ENCODE measurements at regions not wholly inside any gene's neighbourhood (a gene's known extent, or its start where the extent isn't known, plus 50 kb on each side); places are given as distances from the start of the nearest gene placed in this dataset.
"Not testable (repeated sequence)": the region's sequence is repeated elsewhere in the genome, so short reads cannot be mapped to it uniquely, and the experiment has no call there.

- Histone ChIP-seq H3K79me2 (ENCODE audit: control insufficient read depth, insufficient read depth, low read length, poor library complexity) (no peaks in the 10 kb centered on the region), H2AFZ (ENCODE audit: insufficient read depth, low read length, poor library complexity) (no peak overlapping the region), H3K79me1 (ENCODE audit: low read length) (no peaks in the 10 kb centered on the region), H3K4me2 (ENCODE audit: low read length) (no peak overlapping the region), H4K12ac (ENCODE audit: low read depth, low read length) (no peak overlapping the region), H4K8ac (ENCODE audit: low read depth, low read length) (no peak overlapping the region), H2BK12ac (ENCODE audit: low read length) (no peak overlapping the region), H3K36me3 (ENCODE audit: control insufficient read depth in 1 of 2, insufficient read depth in 2 of 2, low read length in 2 of 2) (no peaks in the 10 kb centered on the region), H3K27me3 (ENCODE audit: insufficient read depth, low read length) (no peaks in the 10 kb centered on the region), H3K27ac (ENCODE audit: low read depth, low read length) (no peak overlapping the region), H3K9ac (ENCODE audit: low read length) (no peak overlapping the region), H2BK5ac (ENCODE audit: low read depth, low read length, poor library complexity) (no peak overlapping the region), H2AK5ac (ENCODE audit: low read length) (no peak overlapping the region), H3K18ac (ENCODE audit: low read length) (no peak overlapping the region), H3K4me1 (ENCODE audit: control insufficient read depth in 1 of 2, insufficient read depth in 2 of 2, low read length in 2 of 2) (no peaks in the 10 kb centered on the region), H4K91ac (ENCODE audit: low read depth, low read length) (no peak overlapping the region), H3K9me3 (ENCODE audit: insufficient read depth, low read depth, low read length) (no peaks in the 10 kb centered on the region), H3K4me3 (ENCODE audit: low read depth, low read length) (no peak overlapping the region), H3K4ac (ENCODE audit: low read depth, low read length) (no peak overlapping the region), H3K14ac (ENCODE audit: low read length) (no peak overlapping the region), H2BK120ac (ENCODE audit: insufficient read depth, low read length, poor library complexity) (no peak overlapping the region), H3K23ac (ENCODE audit: low read length) (no peak overlapping the region)
- no CpG with 5 or more reads among the region's 7 CpGs for WGBS (ENCODE audit: extremely low coverage, insufficient coverage, insufficient read length)
- no peak for DNase-seq
Measured at GRCh38 chr11:16527525-16528246, 171.3 kb upstream of the SOX6 start.

GRCh38 chr11:16526947-16527346 lies 170.6 kb upstream of the SOX6 start:
- no peak overlapping the region for H3K18ac ChIP-seq (ENCODE audit: low read length)
- no peak overlapping the region for H3K9ac ChIP-seq (ENCODE audit: low read length)
- H2AFZ ChIP-seq (ENCODE audit: insufficient read depth, low read length, poor library complexity) = no peak overlapping the region
- no peak overlapping the region for H3K23ac ChIP-seq (ENCODE audit: low read length)
- no peaks in the 10 kb centered on the region for H3K27me3 ChIP-seq (ENCODE audit: insufficient read depth, low read length)
- H4K8ac ChIP-seq (ENCODE audit: low read depth, low read length) = no peak overlapping the region
- H3K79me2 ChIP-seq (ENCODE audit: control insufficient read depth, insufficient read depth, low read length, poor library complexity) = no peaks in the 10 kb centered on the region
- no peak overlapping the region for H4K91ac ChIP-seq (ENCODE audit: low read depth, low read length)
- H2BK12ac ChIP-seq (ENCODE audit: low read length) = no peak overlapping the region
- H3K14ac ChIP-seq (ENCODE audit: low read length) = no peak overlapping the region
- no peak overlapping the region for H3K4me3 ChIP-seq (ENCODE audit: low read depth, low read length)
- H2BK120ac ChIP-seq (ENCODE audit: insufficient read depth, low read length, poor library complexity) = no peak overlapping the region
- no peak overlapping the region for H4K12ac ChIP-seq (ENCODE audit: low read depth, low read length)
- DNase-seq = no peak
- H2BK5ac ChIP-seq (ENCODE audit: low read depth, low read length, poor library complexity) = no peak overlapping the region
- H3K79me1 ChIP-seq (ENCODE audit: low read length) = no peaks in the 10 kb centered on the region
- no peak overlapping the region for H3K4me2 ChIP-seq (ENCODE audit: low read length)
- H3K4me1 ChIP-seq (ENCODE audit: control insufficient read depth in 1 of 2, insufficient read depth in 2 of 2, low read length in 2 of 2) = no peaks in the 10 kb centered on the region
- WGBS (ENCODE audit: extremely low coverage, insufficient coverage, insufficient read length) = no CpG with 5 or more reads among the region's 1 CpG
- no peak overlapping the region for H2AK5ac ChIP-seq (ENCODE audit: low read length)
- H3K4ac ChIP-seq (ENCODE audit: low read depth, low read length) = no peak overlapping the region
- H3K36me3 ChIP-seq (ENCODE audit: control insufficient read depth in 1 of 2, insufficient read depth in 2 of 2, low read length in 2 of 2) = no peaks in the 10 kb centered on the region
- H3K27ac ChIP-seq (ENCODE audit: low read depth, low read length) = no peak overlapping the region
- H3K9me3 ChIP-seq (ENCODE audit: insufficient read depth, low read depth, low read length) = no peaks in the 10 kb centered on the region

- not testable (repeated sequence) for H4K91ac ChIP-seq (ENCODE audit: low read depth, low read length); H4K12ac ChIP-seq (ENCODE audit: low read depth, low read length); H2BK5ac ChIP-seq (ENCODE audit: low read depth, low read length, poor library complexity); H2AFZ ChIP-seq (ENCODE audit: insufficient read depth, low read length, poor library complexity); H3K27me3 ChIP-seq (ENCODE audit: insufficient read depth, low read length); H3K4me2 ChIP-seq (ENCODE audit: low read length); H3K36me3 ChIP-seq (ENCODE audit: control insufficient read depth in 1 of 2, insufficient read depth in 2 of 2, low read length in 2 of 2); H3K23ac ChIP-seq (ENCODE audit: low read length); H3K79me2 ChIP-seq (ENCODE audit: control insufficient read depth, insufficient read depth, low read length, poor library complexity); H3K4ac ChIP-seq (ENCODE audit: low read depth, low read length); DNase-seq; H3K9ac ChIP-seq (ENCODE audit: low read length); H3K4me1 ChIP-seq (ENCODE audit: control insufficient read depth in 1 of 2, insufficient read depth in 2 of 2, low read length in 2 of 2); H3K14ac ChIP-seq (ENCODE audit: low read length); H3K4me3 ChIP-seq (ENCODE audit: low read depth, low read length); H3K18ac ChIP-seq (ENCODE audit: low read length); H3K27ac ChIP-seq (ENCODE audit: low read depth, low read length); H2BK120ac ChIP-seq (ENCODE audit: insufficient read depth, low read length, poor library complexity); H4K8ac ChIP-seq (ENCODE audit: low read depth, low read length); H2AK5ac ChIP-seq (ENCODE audit: low read length); H3K79me1 ChIP-seq (ENCODE audit: low read length); H3K9me3 ChIP-seq (ENCODE audit: insufficient read depth, low read depth, low read length); H2BK12ac ChIP-seq (ENCODE audit: low read length)
- WGBS (ENCODE audit: extremely low coverage, insufficient coverage, insufficient read length) = no CpG with 5 or more reads among the region's 11 CpGs
Measured at GRCh38 chr11:16520713-16521112, 164.4 kb upstream of the SOX6 start.

GRCh38 chr11:16512899-16513241 lies 156.5 kb upstream of the SOX6 start:
- Histone ChIP-seq H3K18ac (ENCODE audit: low read length) (no peak overlapping the region), H2BK120ac (ENCODE audit: insufficient read depth, low read length, poor library complexity) (no peak overlapping the region), H2AFZ (ENCODE audit: insufficient read depth, low read length, poor library complexity) (no peak overlapping the region), H3K36me3 (ENCODE audit: control insufficient read depth in 1 of 2, insufficient read depth in 2 of 2, low read length in 2 of 2) (no peaks in the 10 kb centered on the region), H3K23ac (ENCODE audit: low read length) (no peak overlapping the region), H4K12ac (ENCODE audit: low read depth, low read length) (no peak overlapping the region), H2BK5ac (ENCODE audit: low read depth, low read length, poor library complexity) (no peak overlapping the region), H3K79me2 (ENCODE audit: control insufficient read depth, insufficient read depth, low read length, poor library complexity) (no peaks in the 10 kb centered on the region), H4K8ac (ENCODE audit: low read depth, low read length) (no peak overlapping the region), H3K9ac (ENCODE audit: low read length) (no peak overlapping the region), H2BK12ac (ENCODE audit: low read length) (no peak overlapping the region), H2AK5ac (ENCODE audit: low read length) (no peak overlapping the region), H3K27me3 (ENCODE audit: insufficient read depth, low read length) (no peaks in the 10 kb centered on the region), H4K91ac (ENCODE audit: low read depth, low read length) (no peak overlapping the region), H3K4ac (ENCODE audit: low read depth, low read length) (no peak overlapping the region), H3K4me3 (ENCODE audit: low read depth, low read length) (no peak overlapping the region), H3K9me3 (ENCODE audit: insufficient read depth, low read depth, low read length) (no peaks in the 10 kb centered on the region), H3K79me1 (ENCODE audit: low read length) (no peaks in the 10 kb centered on the region), H3K4me2 (ENCODE audit: low read length) (no peak overlapping the region), H3K14ac (ENCODE audit: low read length) (no peak overlapping the region), H3K27ac (ENCODE audit: low read depth, low read length) (no peak overlapping the region), H3K4me1 (ENCODE audit: control insufficient read depth in 1 of 2, insufficient read depth in 2 of 2, low read length in 2 of 2) (no peaks in the 10 kb centered on the region)
- DNase-seq = no peak
